WTC11 (cell line): ENCODE measurements at regions not wholly inside any gene's neighbourhood (a gene's known extent, or its start where the extent isn't known, plus 50 kb on each side); places are given as distances from the start of the nearest gene placed in this dataset.

Source experiments
- ATAC-seq: fragments of 200-7000 bp; cut with Tn5 transposase; 2 replicates; pipeline ENCODE4 v1.10.0; 2021; ENCODE audit warnings: mild to moderate bottlenecking, moderate library complexity
- CTCF ChIA-PET: fragments of 300-600 bp; sonication (Branson Sonifier 250); formaldehyde crosslinking; loops from one replicate; lab custom pipeline; 2021; ENCODE audit warnings: antibody characterized with exemption; lab: Charles Lee
- POLR2A ChIA-PET: fragments of 350-600 bp; sonication (Branson Sonifier 250); formaldehyde crosslinking; loops from one replicate; lab custom pipeline; 2021; ENCODE audit warnings: antibody characterized with exemption; lab: Charles Lee
- DNase-seq: peaks from one replicate; pipeline ENCODE4 v3.0.0; 2021; ENCODE audit warnings: low spot score
- H3K27ac Mint-ChIP-seq: 2 replicates; pipeline ENCODE4 v1.8.0; 2021; ENCODE audit warnings: mixed read lengths
- H3K27me3 Mint-ChIP-seq: 2 replicates; pipeline ENCODE4 v1.8.0; 2021; ENCODE audit warnings: low read depth, mild to moderate bottlenecking, moderate library complexity, mixed read lengths
- H3K36me3 Mint-ChIP-seq: 2 replicates; pipeline ENCODE4 v1.8.0; 2021; ENCODE audit warnings: mixed read lengths
- H3K4me1 Mint-ChIP-seq: 2 replicates; pipeline ENCODE4 v1.8.0; 2022; ENCODE audit warnings: mixed read lengths
- H3K4me3 Mint-ChIP-seq: 2 replicates; pipeline ENCODE4 v1.8.0; 2021; ENCODE audit warnings: mild to moderate bottlenecking, moderate library complexity, mixed read lengths
- H3K9me3 Mint-ChIP-seq: 2 replicates; pipeline ENCODE4 v1.8.0; 2021; ENCODE audit warnings: mixed read lengths
- CBFB ChIP-seq: sonication (generic); formaldehyde crosslinking; IDR thresholded peaks from 2 replicates; pipeline ENCODE4 v1.8.1; 2022; ENCODE audit warnings: mild to moderate bottlenecking, low read depth, missing genetic modification reagents
- CREB1 ChIP-seq: sonication (generic); formaldehyde crosslinking; IDR thresholded peaks from 2 replicates; pipeline ENCODE4 v1.8.0; 2023; ENCODE audit warnings: mild to moderate bottlenecking, missing genetic modification reagents
- CREM ChIP-seq: sonication (generic); formaldehyde crosslinking; IDR thresholded peaks from 2 replicates; pipeline ENCODE4 v1.8.1; 2022; ENCODE audit warnings: mild to moderate bottlenecking, missing genetic modification reagents, moderate library complexity
- CTCF ChIP-seq: fragments of 200-600 bp; IDR thresholded peaks from 2 replicates; pipeline ENCODE4 v1.8.0; 2022; ENCODE audit warnings: antibody characterized with exemption
- E2F4 ChIP-seq: sonication (generic); formaldehyde crosslinking; IDR thresholded peaks from 2 replicates; pipeline ENCODE4 v1.8.1; 2022; ENCODE audit warnings: low read depth, mild to moderate bottlenecking, moderate library complexity, missing genetic modification reagents, borderline replicate concordance
- E2F5 ChIP-seq: sonication (generic); formaldehyde crosslinking; IDR thresholded peaks from 2 replicates; pipeline ENCODE4 v1.8.1; 2022; ENCODE audit warnings: mild to moderate bottlenecking, moderate library complexity, missing genetic modification reagents
- FOXJ3 ChIP-seq: sonication (generic); formaldehyde crosslinking; IDR thresholded peaks from 2 replicates; pipeline ENCODE4 v1.9.0; 2021; ENCODE audit warnings: missing genetic modification reagents, mild to moderate bottlenecking, borderline replicate concordance
- FOXP4 ChIP-seq: sonication (generic); formaldehyde crosslinking; IDR thresholded peaks from 2 replicates; pipeline ENCODE4 v1.8.0; 2022; ENCODE audit warnings: mild to moderate bottlenecking, missing genetic modification reagents
- IRF2 ChIP-seq: sonication (generic); formaldehyde crosslinking; IDR thresholded peaks from 2 replicates; pipeline ENCODE4 v1.8.0; 2022; ENCODE audit warnings: low read depth, missing genetic modification reagents, borderline replicate concordance
- KAT7 ChIP-seq: sonication (generic); formaldehyde crosslinking; IDR thresholded peaks from 2 replicates; pipeline ENCODE4 v1.8.1; 2023; ENCODE audit warnings: missing genetic modification reagents, mild to moderate bottlenecking, borderline replicate concordance
- MLX ChIP-seq: sonication (generic); formaldehyde crosslinking; IDR thresholded peaks from 2 replicates; pipeline ENCODE4 v1.8.1; 2023; ENCODE audit warnings: mild to moderate bottlenecking, missing genetic modification reagents, moderate library complexity
- MYBL2 ChIP-seq: sonication (generic); formaldehyde crosslinking; IDR thresholded peaks from 2 replicates; pipeline ENCODE4 v1.8.1; 2023; ENCODE audit warnings: mild to moderate bottlenecking, moderate library complexity, missing genetic modification reagents
- OVOL2 ChIP-seq: fragments of 250-450 bp; sonication (Bioruptor Pico); IDR thresholded peaks from 2 replicates; pipeline ENCODE4 v1.9.0; 2021; ENCODE audit warnings: mild to moderate bottlenecking, borderline replicate concordance
- RORB ChIP-seq: fragments of 250-450 bp; sonication (Bioruptor Pico); IDR thresholded peaks from 2 replicates; pipeline ENCODE4 v1.9.0; 2021; ENCODE audit warnings: mild to moderate bottlenecking
- SMAD4 ChIP-seq: sonication (generic); formaldehyde crosslinking; IDR thresholded peaks from 2 replicates; pipeline ENCODE4 v1.8.0; 2022; ENCODE audit warnings: mild to moderate bottlenecking, missing genetic modification reagents
- TP53 ChIP-seq: sonication (generic); formaldehyde crosslinking; IDR thresholded peaks from 2 replicates; pipeline ENCODE4 v1.8.1; 2023; ENCODE audit warnings: mild to moderate bottlenecking, missing genetic modification reagents
- ZNF317 ChIP-seq: sonication (generic); formaldehyde crosslinking; IDR thresholded peaks from 2 replicates; pipeline ENCODE4 v1.8.1; 2023; ENCODE audit warnings: low read depth, mild to moderate bottlenecking, moderate library complexity, missing genetic modification reagents, borderline replicate concordance
- ZSCAN18 ChIP-seq: fragments of 250-450 bp; sonication (Bioruptor Pico); IDR thresholded peaks from 2 replicates; pipeline ENCODE4 v2.1.2; 2022; ENCODE audit warnings: mild to moderate bottlenecking, moderate library complexity

GRCh38 chr1:95584315-95584714 lies 350.3 kb downstream of the RWDD3 start (continued):
- TF ChIP-seq E2F4 (CRISPR knock-in tag) (no peak), CREB1 (CRISPR knock-in tag) (no peak), ZSCAN18 (CRISPR knock-in tag) (no peak), MYBL2 (CRISPR knock-in tag) (no peak), SMAD4 (CRISPR knock-in tag) (no peak), OVOL2 (CRISPR knock-in tag) (no peak), CBFB (no peak), CTCF (no peak), E2F5 (CRISPR knock-in tag) (no peak)

- no peak overlapping the region for H3K4me3 Mint-ChIP-seq
- H3K9me3 Mint-ChIP-seq, result no peaks in the 10 kb centered on the region; the same call in 1 of the 2 replicates
- DNase-seq (no peak), ATAC-seq (no peak)
- POLR2A ChIA-PET, result no interaction called here
- peaks cover 11% of the 10 kb centered on the region for H3K4me1 Mint-ChIP-seq
- CTCF ChIA-PET, result no interaction called here
- H3K27ac Mint-ChIP-seq, result no peak overlapping the region
- TF ChIP-seq FOXJ3 (CRISPR knock-in tag) (no peak), MLX (CRISPR knock-in tag) (no peak), RORB (CRISPR knock-in tag) (no peak), CREM (CRISPR knock-in tag) (no peak), TP53 (CRISPR knock-in tag) (no peak), KAT7 (CRISPR knock-in tag) (no peak), IRF2 (no peak), ZNF317 (CRISPR knock-in tag) (no peak), FOXP4 (CRISPR knock-in tag) (no peak)
- no peaks in the 10 kb centered on the region for H3K27me3 Mint-ChIP-seq
- H3K36me3 Mint-ChIP-seq, result no peaks in the 10 kb centered on the region
Observed at GRCh38 chr1:95604771-95605170, 370.8 kb downstream of the RWDD3 start.
